H1 (cell line): ENCODE measurements at regions not wholly inside any gene's neighbourhood (a gene's known extent, or its start where the extent isn't known, plus 50 kb on each side); places are given as distances from the start of the nearest gene placed in this dataset.

Experiments
- CTCF ChIA-PET: fragments of 300-600 bp; sonication (Branson Sonifier 250); formaldehyde crosslinking; loops from one replicate; lab custom pipeline; 2021; ENCODE audit not compliant: partially characterized antibody; lab: Charles Lee
- POLR2A ChIA-PET: fragments of 300-600 bp; sonication (Branson Sonifier 250); formaldehyde crosslinking; loops from one replicate; lab custom pipeline; 2021; ENCODE audit warnings: inconsistent platforms; ENCODE audit not compliant: partially characterized antibody; lab: Charles Lee
- DNase-seq, 2 experiments: peaks; one replicate each; pipeline versions ENCODE4 v3.0.0 to v3.0.0-alpha.2; 2010 to 2022; ENCODE audit warnings: low spot score in 2 of 2, low read depth in 1 of 2, mixed read lengths in 1 of 2
- FAIRE-seq: peaks from 2 replicates; lab custom pipeline; 2011; peaks lifted over from hg19 to GRCh38; lab: Jason Lieb, UNC
- H2AFZ ChIP-seq: 2 replicates; pipeline ENCODE4 v1.8.1; 2012; ENCODE audit warnings: low read length, inconsistent platforms
- H2AK5ac ChIP-seq: 2 replicates; pipeline ENCODE4 v1.6.1; 2013; ENCODE audit warnings: low read depth, low read length
- H2BK120ac ChIP-seq: replicated peaks from 2 replicates; pipeline ENCODE3; 2013; ENCODE audit warnings: low read depth, low read length, inconsistent platforms
- H2BK12ac ChIP-seq: 2 replicates; pipeline ENCODE4 v1.6.1; 2013; ENCODE audit warnings: low read depth, low read length
- H2BK15ac ChIP-seq: 2 replicates; pipeline ENCODE4 v1.6.1; 2013; ENCODE audit warnings: low read length
- H2BK20ac ChIP-seq: 2 replicates; pipeline ENCODE4 v1.6.1; 2013; ENCODE audit warnings: low read length
- H2BK5ac ChIP-seq: 2 replicates; pipeline ENCODE4 v1.6.1; 2013; ENCODE audit warnings: low read depth, low read length
- H3K14ac ChIP-seq: 2 replicates; pipeline ENCODE4 v1.6.1; 2013; ENCODE audit warnings: inconsistent platforms; ENCODE audit not compliant: insufficient read length
- H3K18ac ChIP-seq: 2 replicates; pipeline ENCODE4 v1.6.1; 2013; ENCODE audit warnings: low read length; ENCODE audit errors: extremely low read depth
- H3K23ac ChIP-seq: 2 replicates; pipeline ENCODE4 v1.6.1; 2013; ENCODE audit warnings: inconsistent platforms; ENCODE audit not compliant: insufficient read length
- H3K23me2 ChIP-seq: 2 replicates; pipeline ENCODE4 v1.6.1; 2013; ENCODE audit warnings: low read depth, low read length
- H3K27ac ChIP-seq: 2 replicates; pipeline ENCODE4 v1.6.1; 2011; ENCODE audit warnings: low read depth, low read length, inconsistent platforms
- H3K27me3 ChIP-seq, 4 experiments: replicated peaks in 1 of 4; 1 replicate in 1 of 4; 2 replicates in 3 of 4; pipeline versions ENCODE4 v1.6.1 to v1.8.1; 2011 to 2013; ENCODE audit warnings: low read length in 3 of 4, mild to moderate bottlenecking in 3 of 4, inconsistent platforms in 2 of 4, mixed read lengths in 2 of 4, moderate library complexity in 1 of 4; ENCODE audit not compliant: control insufficient read depth in 3 of 4, insufficient read depth in 3 of 4; ENCODE audit errors: extremely low read depth in 1 of 4
- H3K36me3 ChIP-seq, 4 experiments: 2 replicates each; pipeline versions ENCODE4 v1.6.1 to v1.8.1; 2011 to 2013; ENCODE audit warnings: mild to moderate bottlenecking in 4 of 4, low read length in 3 of 4, moderate library complexity in 2 of 4, control low read depth in 1 of 4, inconsistent platforms in 1 of 4; ENCODE audit not compliant: insufficient read depth in 4 of 4, control insufficient read depth in 2 of 4
- H3K4ac ChIP-seq: replicated peaks from 2 replicates; pipeline ENCODE3; 2013; ENCODE audit warnings: low read length, low read depth, mixed read lengths, inconsistent platforms; ENCODE audit not compliant: insufficient read length
- H3K4me1 ChIP-seq, 4 experiments: replicated peaks in 1 of 4; 1 replicate in 1 of 4; 2 replicates in 3 of 4; pipeline versions ENCODE4 v1.6.1 to v1.8.1; 2011 to 2013; ENCODE audit warnings: low read length in 3 of 4, inconsistent platforms in 2 of 4, mixed read lengths in 1 of 4; ENCODE audit not compliant: insufficient read depth in 4 of 4, control insufficient read depth in 3 of 4
- H3K4me2 ChIP-seq, 2 experiments: 2 replicates each; pipeline versions ENCODE4 v1.6.1 to v1.8.1; 2011 to 2013; ENCODE audit warnings: low read depth in 2 of 2, low read length in 2 of 2, control low read depth in 1 of 2, inconsistent platforms in 1 of 2, mild to moderate bottlenecking in 1 of 2; ENCODE audit not compliant: insufficient read depth in 1 of 2
- H3K4me3 ChIP-seq, 4 experiments: fragments of 200-600, 300-600 bp in 1 of 4; sonication (generic), shearing (Covaris generic), sonication (Bioruptor Twin) in 1 of 4; 2 replicates each; pipeline versions ENCODE4 v1.5.1 to v1.8.1; 2011 to 2016; ENCODE audit warnings: low read length in 4 of 4, low read depth in 3 of 4, control low read depth in 2 of 4, inconsistent platforms in 2 of 4, mild to moderate bottlenecking in 2 of 4, mixed read lengths in 1 of 4, moderate library complexity in 1 of 4; ENCODE audit not compliant: insufficient read depth in 2 of 4; ENCODE audit errors: extremely low read depth in 1 of 4
- H3K56ac ChIP-seq: replicated peaks from 2 replicates; pipeline ENCODE3; 2013; ENCODE audit warnings: low read depth, mild to moderate bottlenecking, mixed read lengths, low read length, inconsistent platforms; ENCODE audit not compliant: insufficient read length
- H3K79me1 ChIP-seq: 2 replicates; pipeline ENCODE4 v1.6.1; 2013; ENCODE audit warnings: low read depth, low read length, control low read depth
- H3K79me2 ChIP-seq, 2 experiments: 2 replicates each; pipeline versions ENCODE4 v1.6.1 to v1.8.1; 2012 to 2013; ENCODE audit warnings: low read length in 2 of 2, mild to moderate bottlenecking in 2 of 2, inconsistent platforms in 1 of 2; ENCODE audit not compliant: insufficient read depth in 2 of 2, control insufficient read depth in 1 of 2
- H3K9ac ChIP-seq, 4 experiments: replicated peaks in 1 of 4; 1 replicate in 1 of 4; 2 replicates in 3 of 4; pipeline versions ENCODE4 v1.6.1 to v1.8.1; 2011 to 2013; ENCODE audit warnings: low read depth in 3 of 4, low read length in 3 of 4, control low read depth in 2 of 4, mild to moderate bottlenecking in 2 of 4, moderate library complexity in 2 of 4, inconsistent platforms in 1 of 4; ENCODE audit errors: extremely low read depth in 1 of 4
- H3K9me3 ChIP-seq, 2 experiments: 2 replicates each; pipeline versions ENCODE4 v1.6.1 to v1.8.1; 2012 to 2013; ENCODE audit warnings: mild to moderate bottlenecking in 2 of 2, moderate library complexity in 2 of 2, control low read depth in 1 of 2, inconsistent platforms in 1 of 2, low read depth in 1 of 2, low read length in 1 of 2, mixed read lengths in 1 of 2; ENCODE audit not compliant: insufficient read depth in 2 of 2
- H4K20me1 ChIP-seq, 2 experiments: replicated peaks in 1 of 2; 2 replicates each; pipeline versions ENCODE3 to v1.8.1; 2011 to 2013; ENCODE audit warnings: inconsistent platforms in 2 of 2, low read length in 2 of 2, mild to moderate bottlenecking in 1 of 2; ENCODE audit not compliant: insufficient read depth in 2 of 2, control insufficient read depth in 1 of 2
- H4K5ac ChIP-seq: 2 replicates; pipeline ENCODE4 v1.6.1; 2013; ENCODE audit warnings: low read length, low read depth, mixed read lengths, inconsistent platforms; ENCODE audit not compliant: insufficient read length
- H4K8ac ChIP-seq: 2 replicates; pipeline ENCODE4 v1.8.0; 2013; ENCODE audit warnings: mild to moderate bottlenecking, moderate library complexity, low read length, inconsistent platforms; ENCODE audit not compliant: insufficient read depth; ENCODE audit errors: extremely low read depth
- H4K91ac ChIP-seq: replicated peaks from 2 replicates; pipeline ENCODE3; 2013; ENCODE audit warnings: low read length, mixed read lengths, inconsistent platforms; ENCODE audit not compliant: insufficient read length
- CTCF ChIP-seq, 3 experiments: IDR thresholded peaks; 1 replicate in 2 of 3; 2 replicates in 1 of 3; pipeline versions ENCODE4 v1.5.1 to v1.6.1; 2011; ENCODE audit warnings: low read length in 3 of 3, mild to moderate bottlenecking in 3 of 3, inconsistent platforms in 2 of 3, low read depth in 1 of 3, moderate library complexity in 1 of 3; ENCODE audit not compliant: insufficient read depth in 1 of 3; ENCODE audit errors: control extremely low read depth in 1 of 3
- EGR1 ChIP-seq: IDR thresholded peaks from 2 replicates; pipeline ENCODE4 v1.6.1; 2011; ENCODE audit warnings: low read depth, low read length, borderline replicate concordance
- FOSL1 ChIP-seq: IDR thresholded peaks from 2 replicates; pipeline ENCODE4 v1.6.1; 2011; ENCODE audit warnings: mild to moderate bottlenecking, low read depth, low read length, moderate library complexity; ENCODE audit not compliant: insufficient read depth
- JUND ChIP-seq: IDR thresholded peaks from 2 replicates; pipeline ENCODE4 v1.6.1; 2011; ENCODE audit warnings: mild to moderate bottlenecking, improper control_type of control experiment, low read length
- RNF2 ChIP-seq: fragments of 200-900, 300-1000 bp; sonication (generic); IDR thresholded peaks from 2 replicates; pipeline ENCODE4 v1.7.1; 2016; ENCODE audit warnings: borderline replicate concordance, low read depth, mild to moderate bottlenecking, antibody characterized with exemption, low read length; ENCODE audit not compliant: poor library complexity, severe bottlenecking; ENCODE audit errors: missing control alignments
- SIN3A ChIP-seq, 2 experiments: IDR thresholded peaks in 1 of 2; conservative IDR thresholded peaks in 1 of 2; 2 replicates each; pipeline ENCODE4 v1.6.1; 2011 to 2012; ENCODE audit warnings: low read length in 2 of 2, improper control_type of control experiment in 1 of 2, low read depth in 1 of 2, mild to moderate bottlenecking in 1 of 2
- SIRT6 ChIP-seq: IDR thresholded peaks from one replicate; pipeline ENCODE4 v1.7.1; 2012; ENCODE audit warnings: low read length, inconsistent platforms
- TAF1 ChIP-seq: IDR thresholded peaks from 2 replicates; pipeline ENCODE4 v1.6.1; 2011; ENCODE audit warnings: mild to moderate bottlenecking, low read depth, low read length
- TBP ChIP-seq: IDR thresholded peaks from 2 replicates; pipeline ENCODE4 v1.6.1; 2011; ENCODE audit warnings: low read depth, low read length, improper control_type of control experiment
- WGBS, 2 experiments: shearing (Covaris generic) in 1 of 2; methylation state at CpG; one replicate each; pipeline versions ENCODE4 v1.1.6 to v1.1.7; 2013 to 2015; ENCODE audit warnings: low lambda C conversion rate in 2 of 2, mixed read lengths in 2 of 2, inconsistent platforms in 1 of 2, low coverage in 1 of 2, missing lambda C conversion rate in 1 of 2; ENCODE audit not compliant: insufficient replicate concordance in 2 of 2, insufficient coverage in 1 of 2, insufficient read length in 1 of 2; ENCODE audit errors: extremely low coverage in 1 of 2, missing lambda C conversion rate in 1 of 2; 5-methylcytosine and 5-hydroxymethylcytosine counted together

GRCh38 chr17:63082273-63082861 is 116.3 kb downstream of the TANC2 start:
- H4K20me1 ChIP-seq, result no peaks in the 10 kb centered on the region
- H3K14ac ChIP-seq, result no peak overlapping the region
- no peak overlapping the region for H4K91ac ChIP-seq
- H3K4me3 ChIP-seq, result no peak overlapping the region
- H3K9ac ChIP-seq, result no peak overlapping the region
- H4K8ac ChIP-seq, result no peak overlapping the region
- H2BK15ac ChIP-seq, result no peak overlapping the region
- no peak overlapping the region for H3K27ac ChIP-seq
- H3K79me2 ChIP-seq, result no peaks in the 10 kb centered on the region
- no peak overlapping the region for H2BK5ac ChIP-seq
- WGBS, 2 experiments, result 87% methylated on average over 2 of the region's 2 CpGs; no CpG with 5 or more reads in 1 of the 2 experiments
- ChIA-PET POLR2A (interaction anchor here (0.6 kb wide), 1 partner anchor 101 kb away, joined by 3 read pairs; no protein-coding TSS in a partner anchor), CTCF (interaction anchor here (0.6 to 3.4 kb wide), 29 partner anchors 9 to 422 kb away, joined by 3 to 33 read pairs (median 3); no protein-coding TSS in a partner anchor)
- FAIRE-seq (no peak), DNase-seq (no peak)
- no peak overlapping the region for H3K4ac ChIP-seq
- no peak overlapping the region for H2BK20ac ChIP-seq
- H3K4me2 ChIP-seq, result no peak overlapping the region
- no peaks in the 10 kb centered on the region for H3K36me3 ChIP-seq
- no peak overlapping the region for H3K18ac ChIP-seq
- no peak overlapping the region for H2BK120ac ChIP-seq
- H3K27me3 ChIP-seq, result no peaks in the 10 kb centered on the region
- H2BK12ac ChIP-seq, result no peak overlapping the region
- no peak overlapping the region for H3K23ac ChIP-seq
- H3K9me3 ChIP-seq, result no peaks in the 10 kb centered on the region; a peak in 1 of 4 replicates
- H2AFZ ChIP-seq, result no peak overlapping the region
- no peak overlapping the region for H3K56ac ChIP-seq
- H2AK5ac ChIP-seq, result no peak overlapping the region
- H3K79me1 ChIP-seq, result no peaks in the 10 kb centered on the region
- H3K23me2 ChIP-seq, result no peaks in the 10 kb centered on the region
- no peaks in the 10 kb centered on the region for H3K4me1 ChIP-seq
- H4K5ac ChIP-seq, result no peak overlapping the region
- TF ChIP-seq EGR1, result no peak
- TF ChIP-seq FOSL1, result no peak
- TF ChIP-seq SIN3A (conservative IDR thresholded peaks at IDR 0.05 in 1 of 2, IDR thresholded peaks at IDR 0.05 in 1 of 2; ENCODE audit: low read depth in 1 of 2, low read length in 2 of 2), result no peak
- no peak for TF ChIP-seq JUND
- no peak for TF ChIP-seq TAF1
- no peak for TF ChIP-seq SIRT6
- TF ChIP-seq RNF2, result no peak
- peak in 2 of 3 experiments; percentile 15; a peak in 2 of 4 replicates for TF ChIP-seq CTCF (IDR thresholded peaks at IDR 0.05; ENCODE audit: control extremely low read depth in 1 of 3, insufficient read depth in 1 of 3, low read depth in 1 of 3, low read length in 3 of 3)
- no peak for TF ChIP-seq TBP
